ENCODE measurements at regions not wholly inside any gene's neighbourhood (a gene's known extent, or its start where the extent isn't known, plus 50 kb on each side); places are given as distances from the start of the nearest gene placed in this dataset.

GRCh38 chr18:11553098-11553940 is 56.1 kb upstream of the SLC35G4 start:
- peak; percentile 36 for DNase-seq (ENCODE audit: low read depth, low spot score)

DNA sequence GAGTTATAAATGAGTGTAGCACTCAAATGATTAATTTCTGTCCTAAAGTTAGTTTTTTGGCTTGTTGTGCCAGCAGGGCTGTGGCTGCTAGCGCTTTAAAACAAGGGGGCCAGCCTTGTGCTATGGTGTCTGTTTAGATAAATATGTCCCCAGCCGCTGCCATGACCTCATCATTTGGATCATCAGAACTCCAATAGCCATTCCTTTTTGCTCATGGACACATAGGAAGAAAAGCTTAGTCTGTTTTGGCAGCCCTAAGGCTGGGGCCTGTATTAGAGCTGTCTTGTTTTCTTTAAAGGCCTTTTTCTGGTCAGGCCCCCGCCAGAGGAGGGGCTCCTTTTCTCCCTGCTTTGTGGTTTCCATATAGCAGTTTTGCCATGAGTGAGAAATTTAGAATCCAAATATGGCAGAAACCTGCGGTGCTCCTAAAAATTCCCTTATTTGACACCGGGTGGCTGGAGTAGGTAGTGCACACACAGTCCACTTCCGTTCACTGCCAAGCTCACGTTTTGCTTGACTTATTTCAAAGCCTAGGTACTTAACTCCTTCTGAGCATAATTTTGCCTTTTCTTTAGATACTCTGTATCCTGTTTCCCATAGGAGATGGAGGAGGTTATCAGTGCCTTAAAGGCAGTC is 60.4 kb upstream of the SLC35G4 start:
- DNase-seq (ENCODE audit: low read depth, low spot score): no peak

GRCh38 chr18:11548396-11548795 is 61.0 kb upstream of the SLC35G4 start:
- no peak for DNase-seq (ENCODE audit: low read depth, low spot score)

GRCh38 chr18:11544060-11544633 is 65.2 kb upstream of the SLC35G4 start:
- no peak for DNase-seq (ENCODE audit: low read depth, low spot score)

DNA sequence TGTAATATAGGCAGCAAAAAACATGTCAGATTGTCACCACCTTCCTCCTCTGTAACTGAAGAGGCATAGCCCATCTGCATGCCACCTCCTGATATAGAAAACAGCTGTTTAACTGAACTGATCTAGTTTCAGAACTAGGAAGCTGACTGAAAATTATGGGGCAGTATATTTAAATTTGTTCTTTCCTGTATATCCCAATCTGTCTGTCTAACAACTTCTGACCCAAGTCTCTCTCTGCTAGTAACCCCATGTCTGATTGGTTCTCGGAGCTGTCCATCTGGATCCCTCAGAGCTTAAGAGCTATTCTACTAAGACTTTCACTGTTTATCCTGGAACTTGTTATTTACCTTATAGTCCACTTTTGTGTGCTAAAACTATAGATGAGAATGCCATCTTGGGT is 68.2 kb upstream of the SLC35G4 start:
- DNase-seq (ENCODE audit: low read depth, low spot score): no peak

DNA sequence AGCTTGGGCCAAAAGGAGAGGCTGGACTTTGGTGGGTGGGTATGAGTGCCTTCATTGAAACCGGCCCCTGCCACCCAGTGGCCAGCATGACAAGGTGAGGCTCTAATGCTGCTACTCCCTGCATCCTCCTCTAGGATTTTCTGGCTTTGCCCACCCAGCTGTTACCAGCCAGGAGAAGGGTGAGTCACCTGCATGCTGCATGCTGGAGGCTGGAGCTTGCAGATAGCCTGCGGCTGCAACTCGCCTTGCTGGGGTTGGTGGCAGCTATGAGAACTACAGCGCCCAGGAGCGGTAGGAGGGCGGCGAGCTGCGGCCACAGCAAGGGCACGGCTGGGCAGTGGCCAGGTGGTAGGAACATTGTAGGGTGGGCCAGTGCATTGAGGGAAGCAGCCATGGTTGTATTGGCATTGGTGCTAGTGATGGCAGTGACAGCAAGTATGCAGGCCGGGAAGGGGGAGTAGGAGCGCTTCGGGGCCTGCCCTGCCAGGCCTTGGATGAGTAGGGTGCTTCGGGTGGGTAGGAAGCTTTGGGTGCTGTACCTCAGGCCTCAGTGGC is 75.4 kb upstream of the SLC35G4 start:
- DNase-seq (ENCODE audit: low read depth, low spot score): no peak

DNA sequence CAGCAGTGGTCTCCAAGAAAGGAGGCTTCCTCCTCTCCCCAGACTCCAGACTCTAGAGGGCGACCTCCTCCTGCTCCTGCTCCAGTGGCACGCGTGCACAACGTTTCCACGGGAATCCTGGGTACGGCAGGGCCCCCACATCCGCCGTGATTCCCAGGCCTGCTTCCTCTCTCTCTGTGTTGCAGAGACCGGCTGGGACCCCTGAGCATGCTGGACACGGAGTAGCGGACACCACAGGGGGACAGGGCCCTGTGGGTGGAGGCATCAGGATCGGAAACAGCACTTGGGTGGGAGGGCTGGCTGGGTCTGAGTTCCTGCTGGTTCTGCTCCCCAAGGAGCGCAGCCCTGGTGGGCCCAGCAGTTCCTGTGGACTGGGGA is 75.9 kb upstream of the SLC35G4 start:
- DNase-seq (ENCODE audit: low read depth, low spot score): no peak

- no peak for DNase-seq (ENCODE audit: low read depth, low spot score)
Observed at GRCh38 chr18:11532758-11533512, 76.5 kb upstream of the SLC35G4 start.

GRCh38 chr18:11529081-11529480 is 80.3 kb upstream of the SLC35G4 start:
- no peak for DNase-seq (ENCODE audit: low read depth, low spot score)

GRCh38 chr18:11526675-11527074 is 82.7 kb upstream of the SLC35G4 start:
- peak; percentile 37 for DNase-seq (ENCODE audit: low read depth, low spot score)

- DNase-seq (ENCODE audit: low read depth, low spot score): no peak
Observed at GRCh38 chr18:11523804-11524203, 85.6 kb upstream of the SLC35G4 start.

DNA sequence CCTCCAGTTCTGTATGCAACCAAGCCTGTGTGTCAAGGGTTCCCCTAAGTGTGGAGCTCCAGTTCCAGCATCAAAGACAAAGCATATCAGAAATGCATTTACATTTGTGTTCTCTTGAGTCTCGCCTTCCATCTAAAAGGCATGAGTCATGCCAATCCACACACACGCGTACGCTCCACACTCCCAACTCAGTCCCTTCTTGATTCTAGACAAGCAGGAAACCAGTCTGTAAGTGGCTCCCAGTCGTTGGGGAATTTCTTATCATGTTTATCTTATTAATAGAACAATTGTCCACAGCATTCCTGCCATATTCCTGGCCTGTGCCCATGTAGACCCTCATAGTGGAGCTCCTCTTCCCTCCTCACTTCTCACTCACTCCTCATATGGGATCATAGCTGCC is 86.4 kb upstream of the SLC35G4 start:
- DNase-seq (ENCODE audit: low read depth, low spot score): no peak

DNA sequence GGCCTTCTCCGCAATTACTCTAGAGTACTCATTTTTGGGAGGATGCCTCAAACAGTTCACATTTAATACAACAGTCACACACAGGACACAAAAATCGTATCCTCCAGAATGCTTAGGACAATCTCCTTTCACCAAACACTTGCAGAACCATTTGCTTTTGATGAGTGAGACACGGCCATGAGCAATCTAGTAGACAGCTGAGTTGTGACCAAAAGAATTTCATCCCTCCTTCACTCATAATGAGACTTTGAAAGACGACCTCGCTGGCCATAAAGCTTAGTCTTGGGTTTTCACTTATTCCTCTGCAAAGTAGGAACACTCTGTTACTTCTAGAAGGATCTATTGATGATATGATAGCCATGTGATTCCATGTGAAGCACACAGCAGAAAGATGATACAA is 87.5 kb upstream of the SLC35G4 start:
- no peak for DNase-seq (ENCODE audit: low read depth, low spot score)

GRCh38 chr18:11520536-11520935 is 88.9 kb upstream of the SLC35G4 start:
- no peak for DNase-seq (ENCODE audit: low read depth, low spot score)

- DNase-seq (ENCODE audit: low read depth, low spot score): no peak
Observed at GRCh38 chr18:11518788-11519685, 90.4 kb upstream of the SLC35G4 start.

GRCh38 chr18:11517704-11518103 is 91.7 kb upstream of the SLC35G4 start:
- DNase-seq (ENCODE audit: low read depth, low spot score): no peak

DNA sequence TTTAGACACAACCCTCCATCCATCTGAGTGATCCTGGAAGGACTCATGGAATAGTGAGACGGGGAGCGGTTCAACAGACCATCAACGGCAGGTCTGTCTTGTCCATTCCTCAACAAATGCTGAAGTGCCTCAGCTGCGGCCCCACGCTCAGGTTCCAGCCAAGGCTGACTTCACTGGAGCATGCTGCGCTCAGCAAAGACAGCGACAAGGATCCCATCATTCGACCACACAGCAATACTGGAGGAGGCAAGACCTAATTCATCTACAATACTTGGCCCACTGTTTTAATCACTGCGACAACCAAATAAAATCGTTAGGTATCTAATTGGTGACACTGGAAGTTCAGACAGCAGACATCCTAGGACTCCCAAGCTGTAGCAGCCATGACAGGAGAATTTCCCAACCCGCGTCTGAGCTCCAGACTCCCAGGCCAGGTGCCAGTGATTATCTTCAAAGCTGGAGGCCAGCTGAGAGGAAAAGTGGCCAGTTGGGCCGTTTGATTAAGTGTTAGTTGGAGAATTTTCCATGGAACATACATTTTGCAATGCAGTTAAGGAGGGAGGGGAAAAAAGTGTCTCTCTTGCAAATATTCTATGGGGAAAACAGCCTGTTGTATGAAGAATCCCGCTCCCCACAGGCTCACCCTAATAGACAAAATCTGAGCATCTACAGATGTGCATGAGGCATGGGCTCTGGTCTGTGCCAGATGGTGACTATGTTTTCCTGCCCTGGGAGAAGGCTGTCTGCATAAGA is 92.5 kb upstream of the SLC35G4 start:
- DNase-seq (ENCODE audit: low read depth, low spot score): no peak

GRCh38 chr18:11514267-11514666 is 95.1 kb upstream of the SLC35G4 start:
- no peak for DNase-seq (ENCODE audit: low read depth, low spot score)

GRCh38 chr18:11512096-11513025 is 97.0 kb upstream of the SLC35G4 start:
- DNase-seq (ENCODE audit: low read depth, low spot score): no peak

Data from brain pericyte (primary cell).